ENCODE measurements at regions not wholly inside any gene's neighbourhood (a gene's known extent, or its start where the extent isn't known, plus 50 kb on each side); places are given as distances from the start of the nearest gene placed in this dataset.
"Not testable (repeated sequence)": the region's sequence is repeated elsewhere in the genome, so short reads cannot be mapped to it uniquely, and the experiment has no call there.

DNA sequence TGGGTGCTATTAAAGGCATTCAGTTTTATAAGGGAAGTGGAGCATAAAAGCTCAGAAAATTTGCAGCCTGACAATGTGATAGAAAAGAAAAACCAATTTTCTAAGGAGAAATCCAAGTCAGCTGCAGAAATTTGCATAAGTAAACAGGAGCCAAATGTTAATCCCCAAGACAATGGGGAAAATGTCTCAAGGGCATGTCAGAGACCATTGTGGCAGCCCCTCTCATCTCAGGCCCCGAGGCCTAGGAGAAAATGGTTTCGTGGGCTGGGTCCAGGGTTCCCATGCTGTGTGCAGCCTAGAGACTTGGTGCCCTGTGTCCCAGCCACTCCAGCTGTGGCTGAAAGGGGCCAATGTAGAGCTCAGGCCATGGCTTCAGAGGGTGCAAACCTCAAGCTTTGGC is 150.8 kb upstream of the E2F7 start:
- DNase-seq (ENCODE audit: low read depth) = not testable (repeated sequence)

DNA sequence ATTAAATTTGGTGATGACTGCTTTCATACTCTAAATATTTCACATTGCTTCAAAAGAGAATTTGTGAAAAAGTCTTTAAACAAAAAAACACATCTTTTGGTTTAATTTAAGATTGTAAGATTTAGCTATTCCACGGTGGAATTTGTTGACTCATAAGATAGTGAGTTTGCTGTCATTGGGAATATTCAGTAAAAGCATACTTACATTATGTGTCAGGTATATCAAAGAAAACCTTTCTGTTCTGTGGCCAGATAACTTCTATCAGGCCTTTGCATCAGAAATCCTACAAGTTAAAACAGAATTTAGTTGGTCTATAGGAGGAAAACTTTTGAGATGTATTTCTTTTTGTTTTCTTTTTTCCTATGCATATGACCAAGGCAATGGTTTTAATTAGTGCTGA is 148.8 kb upstream of the E2F7 start:
- peak; percentile 18 for DNase-seq (ENCODE audit: low read depth)

DNA sequence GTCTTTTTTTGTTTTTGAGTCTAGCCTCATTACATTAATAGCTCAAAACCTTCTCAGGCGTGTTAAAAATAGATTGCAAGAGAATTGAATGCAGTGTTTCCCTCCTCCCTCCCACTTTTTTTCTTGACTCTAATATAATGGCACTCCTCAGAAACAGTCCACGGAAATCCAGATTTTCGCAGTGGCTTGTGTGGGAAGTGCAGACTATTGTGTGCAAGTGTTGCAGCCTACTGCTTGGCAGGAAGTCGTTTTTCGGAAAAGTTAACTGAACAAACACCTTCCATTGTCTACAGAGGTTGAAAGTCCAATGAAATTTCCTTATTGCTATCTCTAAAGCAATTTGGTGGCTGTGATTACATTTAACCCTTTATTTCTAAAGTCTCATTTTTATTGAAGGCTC is 147.9 kb upstream of the E2F7 start:
- no peak for DNase-seq (ENCODE audit: low read depth)

DNA sequence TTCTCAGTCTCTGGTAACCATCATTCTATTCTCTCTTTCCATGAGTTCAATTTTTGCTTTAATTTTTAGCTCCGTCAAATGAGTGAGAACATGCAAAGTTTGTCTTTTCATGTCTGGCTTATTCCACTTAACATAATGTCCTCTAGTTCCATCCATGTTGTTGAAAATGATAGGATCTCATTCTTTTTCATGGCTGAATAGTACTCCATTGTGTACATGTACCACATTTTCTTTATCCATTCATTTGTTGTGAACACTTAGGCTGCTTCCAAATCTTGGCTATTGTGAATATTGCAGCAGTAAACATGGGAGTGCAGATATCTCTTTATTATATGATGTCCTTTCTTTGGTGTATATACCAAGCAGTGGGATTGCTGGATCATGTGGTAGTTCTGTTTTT is 145.4 kb upstream of the E2F7 start:
- DNase-seq (ENCODE audit: low read depth) = no peak

DNA sequence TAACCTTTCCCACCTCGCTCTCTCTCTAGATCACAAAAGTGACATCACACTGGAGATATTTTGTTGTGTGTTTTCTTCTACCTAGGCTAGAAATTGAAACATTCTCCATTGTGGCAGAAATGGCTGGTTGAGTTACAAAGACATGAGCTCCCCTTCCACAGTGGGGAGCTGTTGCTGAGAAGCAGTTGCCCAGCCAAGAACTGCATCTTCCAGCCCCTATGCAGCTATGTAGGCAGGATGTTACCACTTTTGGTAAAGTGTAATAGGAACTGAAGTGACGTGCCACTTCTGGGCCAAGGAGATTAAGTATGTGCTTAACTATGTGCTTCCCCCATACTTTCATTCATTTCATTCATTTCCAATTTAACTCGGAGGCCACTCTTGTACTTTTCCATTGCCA is 138.7 kb upstream of the E2F7 start:
- no peak for DNase-seq (ENCODE audit: low read depth)

DNA sequence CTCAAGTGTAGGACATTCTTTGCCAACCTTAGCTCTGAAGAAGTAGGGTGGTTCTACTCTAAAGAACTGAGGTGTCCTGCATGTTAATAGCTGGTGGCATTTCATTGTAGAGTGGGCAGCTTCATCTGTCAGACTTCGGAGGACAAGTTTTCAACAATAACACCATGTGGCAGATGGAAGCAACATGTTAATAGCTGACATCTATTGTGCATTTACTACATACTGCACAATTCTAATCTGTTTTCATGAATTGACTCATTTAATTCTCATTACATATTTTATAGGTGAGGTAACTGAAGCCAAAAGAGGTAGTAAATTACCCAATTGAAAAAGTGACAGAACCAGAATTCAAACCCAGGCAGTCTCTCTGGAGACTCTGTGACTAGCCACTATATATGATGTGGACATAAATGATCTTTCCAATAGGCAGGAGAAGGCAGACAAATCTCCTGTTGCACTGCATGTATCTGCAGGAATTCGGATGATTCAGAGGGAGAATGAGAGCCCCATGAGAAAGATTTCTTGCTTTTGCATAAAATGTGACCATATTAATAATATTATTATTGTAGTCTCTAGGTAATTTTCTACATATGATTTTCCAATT is 137.2 kb upstream of the E2F7 start:
- DNase-seq (ENCODE audit: low read depth) = no peak

DNA sequence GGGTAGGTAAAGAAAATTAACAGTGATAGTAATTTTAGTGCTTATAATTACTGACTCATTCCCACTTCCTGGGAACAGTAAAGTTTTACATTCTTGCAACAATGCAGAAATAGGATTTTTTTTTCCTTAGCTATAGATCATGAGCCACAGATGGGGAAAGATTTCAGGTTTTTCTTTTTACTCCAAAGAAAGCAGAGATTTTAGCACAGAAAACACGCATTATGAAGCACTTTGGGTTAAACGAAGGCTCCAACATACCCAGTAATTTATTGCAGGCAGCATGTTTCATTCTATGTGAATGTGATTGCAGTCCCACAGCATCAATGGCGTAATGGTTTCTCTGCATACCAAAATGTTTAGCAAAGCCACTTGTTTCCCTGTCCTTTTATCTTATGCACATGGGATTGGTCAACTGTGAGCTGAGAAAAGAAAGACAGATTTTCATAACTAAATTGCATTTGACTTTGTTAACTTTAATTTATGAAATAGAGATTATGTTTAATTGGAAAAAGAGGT is 124.6 kb upstream of the E2F7 start:
- peak; percentile 90 for DNase-seq (ENCODE audit: low read depth)

DNA sequence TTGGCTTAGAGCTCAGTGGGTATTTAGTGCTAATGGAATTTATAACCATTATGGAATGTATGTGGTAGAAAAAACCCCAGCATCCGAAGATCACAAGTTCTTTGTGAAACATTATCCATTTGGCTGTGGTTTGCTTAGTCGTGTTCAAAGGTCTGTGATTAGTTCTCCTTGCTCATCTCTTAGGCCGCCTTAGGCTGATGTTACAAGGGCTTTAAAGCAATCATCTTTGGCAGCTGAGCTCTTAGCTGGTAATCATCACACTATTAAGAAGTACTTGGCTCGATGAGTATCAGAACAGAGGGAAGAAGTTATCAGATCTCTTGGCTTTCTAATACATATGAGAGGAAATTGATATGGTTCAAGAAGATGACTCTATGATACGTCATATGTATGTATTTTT is 124.1 kb upstream of the E2F7 start:
- DNase-seq (ENCODE audit: low read depth) = peak; percentile 56

DNA sequence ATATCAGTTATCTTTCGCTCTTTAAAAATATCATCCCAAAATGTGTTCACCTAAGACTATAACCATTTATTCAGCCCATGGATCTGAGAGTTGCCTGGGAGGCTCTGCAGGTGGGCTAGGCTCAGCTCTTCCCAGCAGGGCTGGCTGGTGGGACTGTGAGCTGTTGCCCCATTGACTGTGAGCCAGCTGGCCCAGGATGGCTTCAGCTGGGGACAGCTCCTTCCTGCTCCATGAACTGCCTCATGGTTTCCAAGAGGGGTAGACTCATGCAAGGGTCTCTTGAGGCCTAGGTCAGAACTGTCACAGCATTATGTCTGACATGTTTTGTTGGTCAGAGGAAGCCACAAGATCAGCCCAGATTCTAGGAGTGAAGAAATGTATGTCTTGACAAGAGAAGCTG is 114.1 kb upstream of the E2F7 start:
- DNase-seq (ENCODE audit: low read depth) = no peak

DNA sequence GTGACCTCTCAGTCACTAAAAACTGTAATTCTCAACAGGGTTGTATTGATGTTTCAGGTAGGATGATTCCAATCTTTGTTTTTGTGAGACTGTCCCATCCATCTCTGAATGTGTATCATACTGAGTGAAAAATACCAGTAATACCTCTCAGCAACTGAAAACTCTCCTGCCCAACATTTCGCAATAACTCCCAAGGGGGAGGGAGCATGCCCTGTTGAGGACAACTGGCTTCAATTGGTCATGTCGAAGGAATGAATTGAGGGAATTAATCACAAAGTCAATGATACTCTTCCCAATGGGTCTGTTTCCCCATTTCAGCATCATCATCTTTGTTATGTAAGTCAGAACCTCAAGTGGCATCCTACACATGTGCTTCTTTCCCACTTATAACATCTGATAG is 102.4 kb upstream of the E2F7 start:
- peak; percentile 40 for DNase-seq (ENCODE audit: low read depth)

DNA sequence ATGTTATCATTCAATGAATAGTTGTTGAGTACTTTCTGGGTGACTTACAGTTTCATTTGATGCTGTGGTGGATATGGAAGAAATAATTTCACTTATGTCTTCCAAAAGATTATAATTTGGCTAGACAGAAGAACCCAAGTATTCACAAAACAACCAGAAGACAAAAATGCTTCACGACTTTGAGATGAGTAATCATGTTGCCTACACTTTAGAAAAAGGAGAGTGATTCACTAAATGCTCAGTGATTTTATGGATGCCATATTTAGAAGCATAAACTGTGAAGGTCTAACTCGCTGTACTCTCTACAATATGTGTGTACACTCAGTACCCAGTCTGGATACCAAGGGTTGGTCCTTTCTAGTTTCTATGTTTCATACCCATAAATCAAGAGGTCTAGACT is 101.3 kb upstream of the E2F7 start:
- peak; percentile 56 for DNase-seq (ENCODE audit: low read depth)

DNA sequence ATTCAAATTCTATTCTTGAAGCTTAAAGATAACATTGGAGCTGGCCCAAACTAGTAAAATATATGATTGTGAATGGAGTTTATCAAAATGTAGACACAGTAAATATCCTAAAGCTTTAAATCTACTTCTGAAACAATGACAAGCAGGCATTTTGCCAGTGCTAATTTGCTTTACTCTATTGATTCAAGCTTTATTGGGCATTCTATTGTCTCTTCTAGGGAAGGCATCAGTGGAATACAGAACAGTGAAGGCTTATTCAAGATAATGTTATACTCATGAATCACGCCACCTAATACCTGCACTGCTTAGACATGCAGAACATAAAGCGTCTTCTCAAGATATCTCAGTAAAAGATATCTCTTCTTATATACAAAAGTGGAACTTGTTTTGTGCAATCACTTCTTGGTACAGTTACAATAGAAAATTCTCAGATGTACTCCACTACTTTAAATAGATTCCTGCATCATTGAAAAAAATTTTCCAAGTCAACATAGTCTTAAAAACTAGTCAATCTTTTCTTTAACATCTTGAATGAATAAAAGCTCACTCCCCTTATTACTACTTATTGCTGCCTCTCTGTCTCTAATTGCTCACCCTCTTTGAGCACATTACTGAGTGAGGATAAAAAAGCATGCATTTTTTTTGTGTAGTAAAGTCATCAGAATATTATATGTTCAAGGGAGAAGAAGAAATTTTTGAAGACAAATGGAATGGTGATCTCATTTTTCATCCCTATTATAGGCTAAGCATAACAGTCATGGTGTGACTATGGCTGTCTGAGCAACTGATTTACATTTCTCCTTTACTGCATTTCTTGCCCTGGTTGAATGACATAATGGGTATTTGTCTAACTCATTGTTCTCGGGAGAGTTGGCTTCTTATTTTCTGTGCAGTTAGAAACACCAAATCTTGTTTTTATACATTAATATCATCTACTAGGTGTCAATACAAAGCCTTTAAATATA is 98.0 kb upstream of the E2F7 start:
- peak; percentile 36 for DNase-seq (ENCODE audit: low read depth)

DNA sequence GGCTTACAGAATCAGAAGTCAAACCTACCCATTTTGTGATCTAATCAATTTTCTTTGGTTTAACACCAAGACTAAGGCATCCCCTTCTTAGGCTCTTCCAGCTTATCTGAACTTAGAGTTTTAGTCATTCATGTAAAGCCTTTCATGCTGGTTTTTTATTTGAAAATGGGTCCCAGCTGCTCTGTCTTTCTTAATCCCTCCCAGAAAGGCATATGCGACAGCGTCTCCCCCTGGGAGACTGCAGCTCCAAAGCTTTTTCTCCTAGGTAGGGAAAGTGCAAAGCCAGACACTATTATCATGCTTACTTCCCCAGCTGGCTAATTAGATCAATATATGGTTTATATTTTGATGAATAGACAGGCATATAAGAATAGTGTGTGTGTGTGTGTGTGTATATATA is 96.6 kb upstream of the E2F7 start:
- DNase-seq (ENCODE audit: low read depth) = no peak

DNA sequence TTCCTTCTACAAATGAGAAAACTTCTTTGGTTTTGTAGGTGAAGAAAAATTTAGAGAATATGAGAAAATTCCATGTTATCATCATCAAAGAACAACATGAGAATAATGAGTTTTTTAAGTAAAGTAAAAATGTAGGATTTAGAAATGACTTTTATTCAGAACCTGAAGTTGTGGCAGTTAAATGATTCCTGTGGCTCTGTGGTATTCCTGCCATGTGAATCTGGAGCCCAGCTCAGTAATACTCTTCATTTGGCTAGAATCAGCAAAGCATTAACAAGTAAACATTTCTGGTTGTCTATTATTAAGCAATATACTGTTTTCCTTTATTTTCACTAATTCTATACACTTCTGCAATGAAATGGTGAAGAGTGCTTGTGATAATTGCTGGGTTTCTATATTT is 95.6 kb upstream of the E2F7 start:
- DNase-seq (ENCODE audit: low read depth) = no peak

DNA sequence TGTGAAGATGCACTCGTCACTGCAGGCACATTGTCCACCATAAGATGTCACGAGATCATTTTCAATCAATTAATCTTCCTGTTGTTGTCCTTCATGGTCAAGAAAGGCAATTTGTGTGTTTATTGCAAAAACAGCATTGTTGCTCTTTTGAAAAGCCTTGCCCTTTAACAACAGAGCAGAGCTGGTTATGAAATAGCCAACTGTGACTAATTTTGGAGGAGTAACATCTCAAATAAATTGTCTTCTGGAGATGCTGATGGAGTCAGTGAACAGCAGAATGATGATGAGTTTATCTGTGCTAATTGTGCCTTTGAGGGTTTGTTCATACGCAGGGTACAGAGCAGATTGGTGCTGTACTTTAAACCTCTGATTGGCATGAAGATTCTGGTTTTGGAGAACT is 88.3 kb upstream of the E2F7 start:
- DNase-seq (ENCODE audit: low read depth) = no peak

DNA sequence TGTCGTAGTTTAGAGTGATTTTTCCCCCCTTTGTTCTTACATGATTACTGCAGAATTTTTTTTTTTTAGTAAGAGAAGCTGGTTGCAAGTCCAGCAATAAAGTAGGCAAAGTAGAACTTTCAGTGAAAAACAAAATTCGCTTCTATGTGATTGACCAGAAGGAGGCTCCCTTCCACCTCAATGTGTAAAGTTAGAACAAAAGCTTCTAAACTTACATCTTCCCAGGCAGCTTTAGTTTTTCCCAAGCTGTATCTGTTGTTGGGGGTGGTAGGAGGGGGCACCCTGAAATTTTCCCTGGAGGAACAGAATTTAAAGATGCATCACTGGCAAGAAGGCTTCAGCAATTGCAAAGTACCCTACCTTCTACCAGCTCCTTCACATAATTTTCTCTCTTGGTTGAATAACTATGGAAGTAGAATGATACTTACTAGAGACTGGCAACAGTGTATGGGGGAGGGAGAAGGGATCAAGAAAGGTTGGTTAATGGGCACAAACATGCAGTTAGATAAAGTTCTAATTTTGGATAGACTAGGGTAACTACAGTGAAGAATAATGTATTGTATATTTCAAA is 87.3 kb upstream of the E2F7 start:
- no peak for DNase-seq (ENCODE audit: low read depth)

DNA sequence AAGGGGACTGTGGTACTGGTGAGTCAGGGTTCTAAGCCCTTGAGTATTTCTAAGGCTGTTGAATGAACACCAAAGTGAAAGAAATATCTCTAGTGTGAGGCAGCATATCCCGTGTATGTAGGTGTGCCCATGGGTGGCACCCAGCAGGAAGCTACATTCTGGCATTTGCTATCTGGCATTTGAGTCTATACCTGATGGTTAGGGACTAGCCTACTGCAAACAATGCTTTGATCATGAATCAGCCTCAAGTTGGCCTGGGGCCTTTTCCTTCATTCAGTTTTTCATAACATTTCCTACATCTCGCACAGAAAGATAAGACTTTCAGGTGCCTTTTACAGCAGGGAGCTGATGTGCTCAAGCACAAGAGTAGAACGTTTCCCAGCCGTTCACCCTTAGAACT is 85.7 kb upstream of the E2F7 start:
- no peak for DNase-seq (ENCODE audit: low read depth)

DNA sequence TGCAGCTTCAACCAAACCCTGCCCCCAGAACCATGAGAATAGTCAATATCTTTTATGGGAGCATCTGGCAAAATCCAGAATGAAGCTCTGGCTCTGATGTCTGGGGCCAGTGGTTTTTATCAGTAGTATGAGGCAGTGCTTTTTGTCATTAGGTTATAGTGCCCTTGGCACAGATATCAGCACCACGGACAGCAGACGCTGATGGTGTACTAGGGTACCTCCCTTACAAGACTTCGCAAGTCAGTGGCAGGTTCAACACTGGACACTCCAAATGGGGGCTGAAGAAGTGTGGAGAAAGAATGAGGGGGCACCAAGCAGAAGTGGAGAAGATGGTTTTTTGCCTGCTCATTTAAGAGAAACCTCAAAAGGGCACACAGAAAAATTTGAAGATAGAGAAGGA is 68.2 kb upstream of the E2F7 start:
- DNase-seq (ENCODE audit: low read depth) = no peak

DNA sequence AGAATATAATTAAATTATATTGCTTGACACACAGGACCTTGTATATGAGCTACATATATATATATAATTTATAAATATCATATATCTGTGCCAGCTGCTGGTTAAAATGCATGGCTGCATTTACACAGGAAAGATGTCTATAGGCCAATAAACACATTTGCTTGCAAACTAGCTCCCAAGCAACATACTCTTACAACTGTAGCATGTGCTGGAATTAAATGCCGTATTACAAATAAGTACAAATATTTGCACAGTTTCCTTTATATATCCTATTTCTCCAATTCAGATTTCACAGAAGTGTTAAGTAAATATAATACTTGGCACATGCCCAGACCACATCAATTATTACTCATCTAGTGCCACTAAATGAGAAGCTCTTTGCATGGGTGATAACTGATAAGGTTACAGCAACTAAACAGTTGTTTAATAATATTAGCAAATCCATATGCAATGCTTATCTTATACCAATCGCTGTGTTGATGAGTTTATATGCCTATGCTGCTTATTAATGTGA is 66.7 kb upstream of the E2F7 start:
- no peak for DNase-seq (ENCODE audit: low read depth)

DNA sequence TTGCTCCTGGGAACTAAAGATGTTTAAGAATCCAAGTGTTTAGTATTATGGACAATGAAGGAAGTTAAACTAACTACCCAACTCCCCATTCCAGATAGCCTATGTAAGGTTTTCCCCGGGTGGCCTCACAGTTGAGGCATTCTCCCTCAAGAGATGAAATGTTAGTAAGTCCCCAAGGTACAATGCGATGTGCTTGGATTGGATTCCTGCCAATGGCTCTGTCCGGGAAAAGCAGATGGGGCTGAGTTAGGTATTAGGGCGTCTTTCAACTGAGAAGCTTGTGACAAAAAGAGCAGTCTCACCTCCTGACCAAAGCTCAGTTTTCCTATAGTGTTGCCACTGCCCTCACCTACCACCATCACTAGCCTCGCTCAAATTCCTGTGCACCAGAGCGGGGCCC is 64.8 kb upstream of the E2F7 start:
- DNase-seq (ENCODE audit: low read depth) = no peak

DNA sequence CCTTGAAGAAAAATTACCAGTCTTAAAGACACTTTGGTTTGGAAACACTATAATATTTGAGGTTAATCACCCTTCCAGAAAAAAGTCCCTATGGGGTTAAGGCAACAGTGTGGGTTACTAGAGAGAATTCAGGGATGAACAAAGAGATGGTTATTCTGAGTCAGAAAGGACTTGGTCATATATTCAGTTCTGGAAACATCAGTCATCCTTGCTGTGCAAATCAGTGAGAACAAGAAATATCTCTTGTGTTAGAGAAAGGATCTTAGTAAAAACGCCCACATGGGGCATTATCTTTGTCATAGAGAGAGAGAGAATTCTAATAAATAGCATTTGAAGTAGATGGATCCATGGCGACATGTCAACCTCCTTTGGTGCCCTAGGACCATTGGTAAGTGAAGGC is 59.4 kb upstream of the E2F7 start:
- no peak for DNase-seq (ENCODE audit: low read depth)

DNA sequence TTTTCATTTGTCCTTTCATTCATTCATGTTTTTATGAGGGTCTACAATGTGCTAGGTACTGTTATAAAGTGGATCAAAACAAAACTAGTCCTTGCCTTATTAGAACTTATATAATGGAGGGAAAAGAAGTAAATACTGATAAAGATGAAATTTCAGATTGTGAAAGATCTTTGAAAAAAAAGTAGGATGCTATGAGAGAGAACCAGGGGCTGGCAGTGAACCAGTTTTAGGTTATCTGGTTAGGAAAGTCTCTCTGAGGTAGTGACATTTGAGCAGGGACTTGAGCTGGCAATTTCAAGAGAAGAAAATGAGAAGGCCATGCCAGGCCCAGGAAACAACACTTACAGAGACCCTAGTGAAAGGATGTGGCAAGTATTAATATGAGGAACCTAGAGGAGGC is 57.3 kb upstream of the E2F7 start:
- no peak for DNase-seq (ENCODE audit: low read depth)

DNA sequence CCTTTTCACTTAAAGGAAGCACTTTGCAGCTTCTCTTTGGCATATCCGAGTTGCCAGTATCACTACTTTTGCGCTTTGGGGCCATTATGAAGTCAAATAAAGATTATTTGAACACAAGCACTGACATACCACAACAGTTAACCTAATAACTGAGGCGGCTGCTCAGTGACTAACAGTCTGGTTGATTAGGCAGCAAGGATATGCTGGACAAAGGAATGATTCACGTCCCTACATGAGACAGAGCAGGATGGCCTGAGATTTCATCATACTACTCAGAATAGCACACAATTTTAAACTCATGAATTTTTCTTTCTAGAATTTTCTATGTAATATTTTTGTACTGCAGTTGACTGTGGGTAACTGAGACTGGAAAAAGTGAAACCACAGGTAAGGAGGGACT is 56.9 kb upstream of the E2F7 start:
- DNase-seq (ENCODE audit: low read depth) = peak; percentile 84
